ENCODE measurements at regions not wholly inside any gene's neighbourhood (a gene's known extent, or its start where the extent isn't known, plus 50 kb on each side); places are given as distances from the start of the nearest gene placed in this dataset.

DNA sequence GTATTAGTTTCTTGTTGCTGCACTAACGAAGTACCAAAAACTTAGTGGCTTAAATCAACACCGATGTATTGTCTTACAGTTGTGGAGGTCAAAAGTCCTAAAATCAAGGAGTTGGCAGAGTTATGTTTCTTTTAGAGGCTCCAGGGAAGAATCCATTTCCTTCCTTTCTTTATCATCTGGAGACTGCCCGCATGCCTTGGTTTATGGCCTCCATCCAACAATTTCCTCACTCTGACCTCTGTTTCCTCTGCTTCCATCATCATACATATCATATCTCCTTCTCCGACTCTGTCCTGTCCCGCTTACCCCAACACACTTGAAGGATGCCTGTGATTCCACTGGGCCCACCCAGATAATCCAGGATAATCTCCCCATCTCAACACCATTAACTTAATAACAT, 627.8 kb downstream of the KCNJ2 start:
- TF ChIP-seq, protein P1, sequence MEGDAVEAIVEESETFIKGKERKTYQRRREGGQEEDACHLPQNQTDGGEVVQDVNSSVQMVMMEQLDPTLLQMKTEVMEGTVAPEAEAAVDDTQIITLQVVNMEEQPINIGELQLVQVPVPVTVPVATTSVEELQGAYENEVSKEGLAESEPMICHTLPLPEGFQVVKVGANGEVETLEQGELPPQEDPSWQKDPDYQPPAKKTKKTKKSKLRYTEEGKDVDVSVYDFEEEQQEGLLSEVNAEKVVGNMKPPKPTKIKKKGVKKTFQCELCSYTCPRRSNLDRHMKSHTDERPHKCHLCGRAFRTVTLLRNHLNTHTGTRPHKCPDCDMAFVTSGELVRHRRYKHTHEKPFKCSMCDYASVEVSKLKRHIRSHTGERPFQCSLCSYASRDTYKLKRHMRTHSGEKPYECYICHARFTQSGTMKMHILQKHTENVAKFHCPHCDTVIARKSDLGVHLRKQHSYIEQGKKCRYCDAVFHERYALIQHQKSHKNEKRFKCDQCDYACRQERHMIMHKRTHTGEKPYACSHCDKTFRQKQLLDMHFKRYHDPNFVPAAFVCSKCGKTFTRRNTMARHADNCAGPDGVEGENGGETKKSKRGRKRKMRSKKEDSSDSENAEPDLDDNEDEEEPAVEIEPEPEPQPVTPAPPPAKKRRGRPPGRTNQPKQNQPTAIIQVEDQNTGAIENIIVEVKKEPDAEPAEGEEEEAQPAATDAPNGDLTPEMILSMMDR (IDR thresholded peaks at IDR 0.05; ENCODE audit: control extremely low read depth in 1 of 3, insufficient read depth in 1 of 3, low read depth in 1 of 3, low read length in 3 of 3), result no peak
- TF ChIP-seq POLR2AphosphoS5 (IDR thresholded peaks at IDR 0.05; ENCODE audit: low read depth, low read length), result no peak
- TF ChIP-seq EZH2 (IDR thresholded peaks at IDR 0.05; ENCODE audit: low read depth, low read length, severe bottlenecking), result no peak
- no peak for TF ChIP-seq SIX5 (IDR thresholded peaks at IDR 0.05; ENCODE audit: low read depth, low read length)
- no peak for TF ChIP-seq RAD21 (IDR thresholded peaks at IDR 0.05 in 1 of 2, conservative IDR thresholded peaks at IDR 0.05 in 1 of 2; ENCODE audit: low read depth in 2 of 2, low read length in 2 of 2)
- TF ChIP-seq, protein P2, sequence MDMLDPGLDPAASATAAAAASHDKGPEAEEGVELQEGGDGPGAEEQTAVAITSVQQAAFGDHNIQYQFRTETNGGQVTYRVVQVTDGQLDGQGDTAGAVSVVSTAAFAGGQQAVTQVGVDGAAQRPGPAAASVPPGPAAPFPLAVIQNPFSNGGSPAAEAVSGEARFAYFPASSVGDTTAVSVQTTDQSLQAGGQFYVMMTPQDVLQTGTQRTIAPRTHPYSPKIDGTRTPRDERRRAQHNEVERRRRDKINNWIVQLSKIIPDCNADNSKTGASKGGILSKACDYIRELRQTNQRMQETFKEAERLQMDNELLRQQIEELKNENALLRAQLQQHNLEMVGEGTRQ (IDR thresholded peaks at IDR 0.05; ENCODE audit: low read length), result no peak
- TF ChIP-seq GTF2F1 (IDR thresholded peaks at IDR 0.05; ENCODE audit: borderline replicate concordance, low read depth, low read length), result no peak
- TF ChIP-seq MAFK (IDR thresholded peaks at IDR 0.05; ENCODE audit: low read depth, low read length), result no peak
- no peak for TF ChIP-seq EP300 (IDR thresholded peaks at IDR 0.05; ENCODE audit: borderline replicate concordance in 1 of 2, low read depth in 2 of 2, low read length in 2 of 2)
